Keratinocyte (primary cell): ENCODE measurements at regions not wholly inside any gene's neighbourhood (a gene's known extent, or its start where the extent isn't known, plus 50 kb on each side); places are given as distances from the start of the nearest gene placed in this dataset.

Experiments used
- CTCF ChIP-seq, 3 experiments: IDR thresholded peaks in 1 of 3; conservative IDR thresholded peaks in 1 of 3; optimal IDR thresholded peaks in 1 of 3; 2 replicates in 2 of 3; 3 replicates in 1 of 3; pipeline versions ENCODE3 to v1.5.1; 2011; ENCODE audit warnings: low read length in 3 of 3, mild to moderate bottlenecking in 3 of 3, moderate library complexity in 2 of 3, control low read depth in 1 of 3, inconsistent platforms in 1 of 3; ENCODE audit not compliant: insufficient read depth in 2 of 3; ENCODE audit errors: extremely low read depth in 1 of 3
- EZH2 ChIP-seq: IDR thresholded peaks from one replicate; pipeline ENCODE4 v1.6.1; 2012; ENCODE audit warnings: inconsistent platforms, mild to moderate bottlenecking, low read length, moderate library complexity

GRCh38 chrX:79443121-79443520, 76.0 kb upstream of the ITM2A start:
- TF ChIP-seq CTCF (optimal IDR thresholded peaks at IDR 0.05 in 1 of 3, IDR thresholded peaks at IDR 0.05 in 1 of 3, conservative IDR thresholded peaks at IDR 0.05 in 1 of 3; ENCODE audit: extremely low read depth in 1 of 3, insufficient read depth in 2 of 3, low read length in 3 of 3) (no peak), EZH2 (no peak)
